Activated T-helper 9 cell treated with anti-CD3 and anti-CD28 coated beads, Interleukin-2, amount 50 U/mL, for 16 hours (primary cell): ENCODE measurements at regions not wholly inside any gene's neighbourhood (a gene's known extent, or its start where the extent isn't known, plus 50 kb on each side); places are given as distances from the start of the nearest gene placed in this dataset.
"Not testable (repeated sequence)": the region's sequence is repeated elsewhere in the genome, so short reads cannot be mapped to it uniquely, and the experiment has no call there.

Source experiments
- DNase-seq: peaks from one replicate; pipeline ENCODE4 v3.0.0-alpha.2; 2020; ENCODE audit warnings: low read depth

DNA sequence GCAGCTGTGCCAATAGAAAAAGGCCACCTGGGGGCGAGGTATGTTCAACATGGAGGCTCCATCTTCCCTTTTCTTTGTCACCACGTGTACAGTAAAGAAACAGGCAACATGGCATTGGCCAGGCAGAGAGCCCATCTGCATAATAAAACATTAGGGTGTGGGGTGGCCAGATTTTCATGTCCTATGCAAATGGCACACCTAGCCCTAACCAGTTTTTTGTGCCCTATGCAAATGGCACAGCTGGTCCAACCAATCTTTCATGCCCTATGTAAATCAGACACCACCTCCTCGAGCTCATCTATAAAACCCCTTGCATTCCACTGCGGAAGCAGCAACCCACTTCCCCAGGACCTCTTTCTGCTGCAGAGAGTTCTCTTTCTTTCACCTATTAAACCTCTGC lies 149.1 kb upstream of the RGS6 start:
- no peak for DNase-seq

DNA sequence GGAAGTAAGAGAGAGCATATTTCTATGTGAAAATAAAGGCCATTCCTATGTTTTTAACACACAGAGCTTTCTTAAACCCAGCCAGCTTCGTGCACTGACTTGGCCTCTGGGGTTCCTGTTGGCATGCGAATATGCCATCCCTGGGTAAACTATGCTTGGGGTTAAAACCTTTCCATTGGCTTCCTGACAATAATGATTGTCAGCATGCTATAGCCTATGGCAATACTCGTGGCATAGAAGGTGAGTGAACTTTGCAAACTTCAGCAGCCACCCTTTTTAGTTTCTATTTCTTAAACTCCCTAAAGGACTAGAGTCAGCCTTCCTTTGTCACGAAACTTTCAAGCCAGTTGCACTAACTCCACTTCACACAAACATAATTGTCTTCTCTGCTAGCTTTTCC lies 148.4 kb upstream of the RGS6 start:
- no peak for DNase-seq

- no peak for DNase-seq
Measured at GRCh38 chr14:71789005-71789404, 143.2 kb upstream of the RGS6 start.

DNA sequence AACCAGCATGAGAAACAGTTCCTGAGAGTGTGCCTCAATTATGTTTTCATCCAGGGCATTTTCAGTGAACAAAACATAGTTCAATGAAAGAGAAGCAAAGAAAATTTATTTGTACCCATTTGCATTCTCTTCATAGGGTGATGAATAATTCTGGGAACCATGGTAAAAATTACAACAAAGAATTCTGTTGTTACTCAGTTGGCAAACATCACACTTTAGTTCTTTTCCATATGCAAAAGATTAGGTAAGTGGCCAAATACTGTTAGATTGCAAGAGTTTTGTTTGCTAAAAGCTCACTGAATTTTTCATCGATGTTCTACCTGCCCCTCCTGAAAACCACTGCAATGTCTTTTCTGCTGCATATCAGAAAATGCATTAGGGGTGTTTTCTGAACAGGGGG lies 132.4 kb upstream of the RGS6 start:
- DNase-seq: no peak

- DNase-seq: no peak
Measured at GRCh38 chr14:71800878-71801277, 131.4 kb upstream of the RGS6 start.

- DNase-seq: no peak
Measured at GRCh38 chr14:71803539-71804260, 128.5 kb upstream of the RGS6 start.

GRCh38 chr14:71804992-71805391 lies 127.2 kb upstream of the RGS6 start:
- no peak for DNase-seq

GRCh38 chr14:71807049-71807448 lies 125.2 kb upstream of the RGS6 start:
- not testable (repeated sequence) for DNase-seq

DNA sequence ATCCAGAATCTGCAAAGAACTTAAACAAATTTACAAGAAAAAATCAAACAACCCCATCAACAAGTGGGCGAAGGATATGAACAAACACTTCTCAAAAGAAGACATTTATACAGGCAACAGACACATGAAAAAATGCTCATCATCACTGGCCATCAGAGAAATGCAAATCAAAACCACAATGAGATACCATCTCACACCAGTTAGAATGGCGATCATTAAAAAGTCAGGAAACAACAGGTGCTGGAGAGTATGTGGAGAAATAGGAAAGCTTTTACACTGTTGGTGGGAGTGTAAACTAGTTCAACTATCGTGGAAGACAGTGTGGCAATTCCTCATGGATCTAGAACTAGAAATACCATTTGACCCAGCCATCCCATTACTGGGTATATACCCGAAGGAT lies 121.4 kb upstream of the RGS6 start:
- not testable (repeated sequence) for DNase-seq

GRCh38 chr14:71812693-71813092 lies 119.5 kb upstream of the RGS6 start:
- no peak for DNase-seq

DNA sequence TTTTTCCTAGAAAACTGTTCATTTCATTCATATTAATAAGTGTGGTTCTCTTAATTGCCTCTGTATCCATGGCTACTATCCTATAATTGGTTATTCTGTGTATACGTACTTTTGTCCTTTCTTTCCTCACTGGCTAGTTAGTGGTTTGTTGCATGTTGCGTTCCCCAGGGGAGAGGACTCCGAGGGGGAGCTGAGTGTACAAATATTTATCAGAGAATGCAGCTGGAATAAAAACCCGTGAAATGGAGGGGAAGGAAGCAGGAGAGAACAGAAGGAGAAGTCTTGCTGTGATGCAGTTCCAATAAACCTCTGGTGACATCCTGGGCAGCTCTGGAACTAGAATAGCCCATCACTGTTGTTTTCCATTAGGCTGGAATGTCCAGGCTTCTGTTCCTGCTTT lies 117.1 kb upstream of the RGS6 start:
- DNase-seq: no peak

DNA sequence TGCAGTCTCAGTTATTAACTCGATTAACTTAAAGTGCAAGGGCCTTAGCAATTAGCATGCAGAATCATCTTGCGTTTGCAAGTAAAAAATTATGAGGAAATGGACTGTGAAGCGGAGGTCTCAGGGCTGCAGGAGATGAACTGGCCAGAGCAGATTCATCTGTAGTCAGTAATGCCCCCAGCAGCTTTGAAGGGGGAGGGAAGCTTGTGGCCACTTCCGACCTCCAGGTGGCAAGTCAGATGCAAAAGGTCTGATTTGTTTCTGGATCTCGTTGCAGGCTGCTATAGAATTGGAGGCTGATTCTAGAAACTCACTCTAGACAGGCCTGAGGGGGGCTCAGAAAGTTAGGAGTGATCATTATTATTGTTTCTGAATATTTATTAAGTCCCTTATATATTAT lies 107.4 kb upstream of the RGS6 start:
- no peak for DNase-seq

DNA sequence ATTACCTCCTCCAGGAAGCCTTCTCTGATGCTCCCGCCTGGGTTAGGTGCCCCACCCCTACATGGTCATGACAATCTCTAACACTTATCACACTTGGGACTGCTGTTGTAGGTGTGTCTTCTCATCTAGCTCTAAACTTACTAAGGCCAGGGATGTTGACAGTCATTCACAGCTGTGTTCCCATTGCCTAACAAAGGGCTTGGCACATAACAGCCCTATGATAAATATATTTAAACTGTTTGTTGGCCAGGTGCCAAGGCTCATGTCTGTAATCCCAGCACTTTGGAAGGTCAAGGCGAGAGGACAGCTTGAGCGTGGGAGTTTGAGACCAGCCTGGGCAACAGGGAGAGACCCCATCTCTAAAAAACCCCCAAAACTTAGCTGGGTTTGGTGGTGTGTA lies 98.8 kb upstream of the RGS6 start:
- no peak for DNase-seq

DNA sequence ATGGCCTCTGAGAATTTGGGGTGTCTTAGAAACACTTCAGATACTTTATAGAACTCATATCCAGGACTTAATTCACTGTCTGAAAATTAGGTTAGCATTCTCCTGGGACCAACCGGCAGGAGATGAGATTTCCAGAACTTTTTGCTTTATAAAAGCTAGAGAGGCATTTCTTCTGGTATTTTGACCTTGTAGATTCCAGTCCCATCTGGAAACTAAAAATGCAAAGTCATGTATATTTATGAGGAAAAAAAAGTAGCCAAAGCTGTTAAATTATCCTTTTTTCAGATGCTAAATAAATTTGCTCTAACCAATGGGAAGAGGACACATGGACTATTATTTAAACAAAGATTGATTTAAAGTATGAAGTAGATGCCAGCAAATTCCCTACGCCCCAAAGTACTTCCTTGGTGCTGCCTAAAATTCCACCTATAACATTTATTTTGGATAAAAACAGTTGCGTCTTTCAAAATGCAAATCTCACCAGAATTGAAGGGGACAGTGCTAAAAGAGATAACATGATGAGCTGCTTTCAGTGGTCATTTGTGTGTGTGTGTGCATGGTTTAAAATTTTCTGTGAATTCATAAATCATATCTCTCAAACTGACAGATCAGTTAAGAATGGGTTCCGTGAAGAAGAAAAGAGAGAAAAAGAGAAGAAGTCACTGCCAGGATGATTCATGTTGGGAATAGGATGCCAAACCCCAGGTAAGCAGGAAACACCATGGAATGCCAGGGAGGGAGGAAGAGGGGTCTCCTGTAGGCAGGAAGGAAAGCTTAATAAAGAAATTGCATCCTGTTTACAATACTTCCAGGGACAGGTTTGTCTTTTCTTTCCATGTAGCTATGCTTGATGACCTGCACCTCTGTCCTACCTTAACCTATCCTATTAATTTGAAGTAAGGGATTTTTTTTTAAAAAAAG lies 97.7 kb upstream of the RGS6 start:
- DNase-seq: no peak

DNA sequence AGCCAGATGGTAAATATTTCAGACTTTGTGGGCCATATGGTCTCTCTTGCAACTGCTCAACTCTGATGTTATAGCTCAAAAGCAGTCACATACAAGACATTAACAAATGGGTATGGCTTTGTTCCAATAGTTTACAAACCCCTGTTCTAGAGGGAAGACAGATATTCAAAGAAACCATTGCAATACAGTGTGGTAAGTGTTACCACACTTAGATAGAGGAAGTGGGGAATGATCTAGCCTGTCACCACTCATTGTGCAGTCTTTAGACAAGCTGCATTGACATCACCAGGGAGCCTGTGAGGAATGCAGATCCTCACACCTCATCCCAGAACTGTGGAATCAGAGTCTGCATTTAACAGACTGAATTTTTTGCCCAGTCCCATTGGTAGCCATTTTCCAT lies 80.0 kb upstream of the RGS6 start:
- DNase-seq: no peak

- peak; percentile 10 for DNase-seq
Measured at GRCh38 chr14:71855399-71856036, 76.7 kb upstream of the RGS6 start.

- DNase-seq: no peak
Measured at GRCh38 chr14:71856199-71856919, 75.9 kb upstream of the RGS6 start.

- DNase-seq: no peak
Measured at GRCh38 chr14:71863049-71863448, 69.2 kb upstream of the RGS6 start.

DNA sequence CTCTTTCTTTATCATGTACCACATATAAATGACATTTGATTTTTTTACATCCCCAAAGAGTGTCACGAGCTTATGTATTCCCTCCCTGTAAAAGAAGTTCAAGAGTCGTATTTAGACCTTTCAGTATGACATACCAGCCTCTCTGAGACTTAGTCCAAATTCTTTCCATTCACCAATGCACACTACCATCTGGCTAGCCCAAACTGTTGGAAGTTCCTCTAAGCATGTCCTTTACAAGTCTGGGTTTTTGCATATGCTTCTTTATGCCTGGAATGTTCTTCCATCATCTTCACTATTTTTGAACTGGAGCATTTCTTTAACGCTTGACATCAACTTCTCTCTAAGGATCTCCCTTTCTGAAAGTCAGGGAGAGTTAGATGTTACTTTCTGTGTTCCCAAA lies 68.5 kb upstream of the RGS6 start:
- DNase-seq: no peak
